Sigmoid colon (tissue), 4 donors: ENCODE measurements at regions not wholly inside any gene's neighbourhood (a gene's known extent, or its start where the extent isn't known, plus 50 kb on each side); places are given as distances from the start of the nearest gene placed in this dataset.

ENCODE experiments used
- CTCF ChIP-seq, 4 experiments: fragments of 450-650 bp in 3 of 4; fragments of 200-600 bp in 1 of 4; IDR thresholded peaks; one replicate each; pipeline ENCODE4 v1.5.1; 2016 to 2019; ENCODE audit warnings: antibody characterized with exemption in 4 of 4, mild to moderate bottlenecking in 3 of 4, moderate library complexity in 2 of 4
- EP300 ChIP-seq, 4 donors: sonication (generic); formaldehyde crosslinking; IDR thresholded peaks; one replicate each; pipeline ENCODE4 v1.6.1; 2017; ENCODE audit warnings: antibody characterized with exemption in 4 of 4
- POLR2AphosphoS5 ChIP-seq, 4 donors: sonication (generic); formaldehyde crosslinking; IDR thresholded peaks; one replicate each; pipeline ENCODE4 v1.6.1; 2017; ENCODE audit warnings: antibody characterized with exemption in 4 of 4

GRCh38 chr9:105994970-105995369 lies 300.6 kb downstream of the TMEM38B start:
- TF ChIP-seq CTCF (IDR thresholded peaks at IDR 0.05) (no peak), POLR2AphosphoS5 (IDR thresholded peaks at IDR 0.05) (no peak), EP300 (IDR thresholded peaks at IDR 0.05) (no peak)
